ENCODE measurements at regions not wholly inside any gene's neighbourhood (a gene's known extent, or its start where the extent isn't known, plus 50 kb on each side); places are given as distances from the start of the nearest gene placed in this dataset.

DNA sequence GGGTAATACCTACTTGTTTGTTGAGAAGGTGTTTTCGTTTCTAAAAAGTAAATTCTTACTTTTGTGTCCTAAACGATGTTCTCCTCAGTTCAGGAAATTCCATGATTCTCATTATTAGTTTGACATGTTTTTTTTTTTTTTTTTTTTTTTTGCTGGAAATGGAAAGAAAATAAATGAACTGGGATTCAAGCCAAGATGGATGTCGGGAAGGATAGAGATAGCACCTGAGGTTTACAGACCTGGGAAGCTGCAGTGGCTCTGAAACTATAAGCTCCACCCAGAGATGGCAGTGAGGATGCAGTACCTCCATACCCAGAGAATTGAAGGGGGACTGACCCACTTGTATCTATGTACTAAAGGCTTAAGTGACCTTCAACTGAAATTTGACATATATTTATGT, 334.6 kb upstream of the TGFBR2 start:
- no peaks in the 10 kb centered on the region for H3K9me3 ChIP-seq (ENCODE audit: control insufficient read depth in 2 of 2, insufficient read depth in 1 of 2, low read length in 1 of 2)
- no peaks in the 10 kb centered on the region for H3K27me3 ChIP-seq (ENCODE audit: control insufficient read depth in 2 of 2, insufficient read depth in 1 of 2, low read length in 1 of 2)
- no peak overlapping the region for H3K4me3 ChIP-seq (ENCODE audit: low read length in 2 of 2)
- no peaks in the 10 kb centered on the region for H3K36me3 ChIP-seq (ENCODE audit: control insufficient read depth in 2 of 2, insufficient read depth in 2 of 2, low read length in 1 of 2)
- DNase-seq (ENCODE audit: low read depth in 6 of 9, low spot score in 9 of 9), result no peak
- no peaks in the 10 kb centered on the region for H3K4me1 ChIP-seq (ENCODE audit: control insufficient read depth in 2 of 2, insufficient read depth in 2 of 2, low read length in 2 of 2)
- H3K27ac ChIP-seq (ENCODE audit: low read depth in 1 of 2, low read length in 1 of 2), result no peak overlapping the region
- 82% methylated on average over 3 of the region's 3 CpGs for WGBS

DNA sequence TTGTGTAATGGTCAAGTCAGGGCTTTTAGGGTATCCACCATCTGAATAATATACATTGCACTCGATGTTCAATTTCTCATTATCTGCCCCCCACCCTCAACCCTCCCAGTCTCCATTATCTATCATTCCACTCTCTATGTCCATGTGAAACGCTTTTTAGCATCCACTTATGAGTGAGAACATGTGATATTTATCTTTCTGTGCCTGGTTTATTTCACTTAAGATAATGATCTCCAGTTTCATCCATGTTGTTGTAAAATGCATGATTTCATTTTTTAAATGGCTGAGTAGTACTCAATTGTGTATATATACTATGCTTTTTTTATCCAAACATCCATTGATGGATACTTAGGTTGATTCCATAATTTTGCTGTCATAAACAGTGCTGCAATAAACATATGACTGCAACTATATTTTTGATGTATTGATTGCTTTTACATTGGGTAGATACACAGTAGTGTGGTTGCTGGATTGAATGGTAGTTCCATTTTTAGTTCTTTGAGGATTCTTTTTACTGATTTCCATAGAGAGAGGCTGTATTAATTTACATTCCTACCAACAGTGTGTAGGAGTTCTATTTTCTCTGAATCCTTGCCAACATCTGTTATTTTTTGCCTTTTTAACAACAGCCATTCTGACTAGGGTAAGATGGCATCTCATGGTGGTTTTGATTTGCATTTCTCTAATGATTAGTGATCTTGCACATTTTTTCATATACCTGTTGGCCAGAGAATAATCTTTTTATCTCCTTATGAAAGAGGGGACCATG, 332.9 kb upstream of the TGFBR2 start:
- H3K4me3 ChIP-seq (ENCODE audit: low read length in 2 of 2), result no peak overlapping the region
- no peak for DNase-seq (ENCODE audit: low read depth in 6 of 9, low spot score in 9 of 9)
- no peaks in the 10 kb centered on the region for H3K4me1 ChIP-seq (ENCODE audit: control insufficient read depth in 2 of 2, insufficient read depth in 2 of 2, low read length in 2 of 2)
- H3K27me3 ChIP-seq (ENCODE audit: control insufficient read depth in 2 of 2, insufficient read depth in 1 of 2, low read length in 1 of 2), result no peaks in the 10 kb centered on the region
- peaks cover 0 to 2% of the 10 kb centered on the region in 2 donors for H3K9me3 ChIP-seq (ENCODE audit: control insufficient read depth in 2 of 2, insufficient read depth in 1 of 2, low read length in 1 of 2)
- no peaks in the 10 kb centered on the region for H3K36me3 ChIP-seq (ENCODE audit: control insufficient read depth in 2 of 2, insufficient read depth in 2 of 2, low read length in 1 of 2)
- H3K27ac ChIP-seq (ENCODE audit: low read depth in 1 of 2, low read length in 1 of 2), result no peak overlapping the region
- 97% methylated on average over 2 of the region's 2 CpGs for WGBS

DNA sequence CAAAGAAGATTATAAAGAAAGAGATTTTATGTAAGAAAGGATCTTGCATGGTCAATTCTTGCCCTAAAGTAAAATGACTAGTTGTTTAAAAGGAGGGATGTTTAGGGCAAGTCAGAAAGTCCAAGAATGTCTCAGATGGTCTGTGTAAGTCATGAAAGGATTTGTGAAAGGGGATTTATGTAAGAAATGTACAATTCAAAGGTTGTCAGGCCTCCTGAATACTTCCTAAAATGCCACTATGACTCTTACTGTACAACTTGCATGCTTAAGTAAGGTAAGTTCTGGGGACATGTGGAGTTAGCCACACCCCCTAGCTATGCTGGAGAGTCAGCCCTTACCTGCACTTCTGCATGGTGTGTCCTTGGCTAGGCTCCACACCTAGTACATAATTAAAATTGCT, 328.9 kb upstream of the TGFBR2 start:
- H3K36me3 ChIP-seq (ENCODE audit: control insufficient read depth in 2 of 2, insufficient read depth in 2 of 2, low read length in 1 of 2), result no peaks in the 10 kb centered on the region
- H3K9me3 ChIP-seq (ENCODE audit: control insufficient read depth in 2 of 2, insufficient read depth in 1 of 2, low read length in 1 of 2), result peaks cover 0 to 2% of the 10 kb centered on the region in 2 donors
- no peaks in the 10 kb centered on the region for H3K4me1 ChIP-seq (ENCODE audit: control insufficient read depth in 2 of 2, insufficient read depth in 2 of 2, low read length in 2 of 2)
- no peaks in the 10 kb centered on the region for H3K27me3 ChIP-seq (ENCODE audit: control insufficient read depth in 2 of 2, insufficient read depth in 1 of 2, low read length in 1 of 2)
- no peak overlapping the region for H3K4me3 ChIP-seq (ENCODE audit: low read length in 2 of 2)
- no peak overlapping the region for H3K27ac ChIP-seq (ENCODE audit: low read depth in 1 of 2, low read length in 1 of 2)
- DNase-seq (ENCODE audit: low read depth in 6 of 9, low spot score in 9 of 9), result no peak

DNA sequence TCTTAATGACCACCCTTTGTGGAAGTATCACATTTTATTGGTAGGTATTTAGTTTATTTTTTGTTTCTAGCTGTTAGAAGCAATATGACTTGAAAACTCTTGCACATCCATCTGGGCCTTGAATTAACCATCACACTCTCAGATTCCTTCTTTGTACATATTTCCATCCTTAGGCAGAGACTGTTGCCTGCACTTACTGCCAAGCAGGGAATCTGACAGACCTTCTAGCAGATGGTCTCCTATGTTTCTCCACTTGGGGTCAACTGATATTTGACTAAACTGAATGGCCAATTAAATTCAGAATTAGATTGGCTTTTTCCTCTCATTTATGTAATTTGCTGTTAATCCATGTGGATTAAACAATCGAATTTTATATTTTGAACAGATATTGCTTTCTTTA, 324.9 kb upstream of the TGFBR2 start:
- H3K36me3 ChIP-seq (ENCODE audit: control insufficient read depth in 2 of 2, insufficient read depth in 2 of 2, low read length in 1 of 2), result no peaks in the 10 kb centered on the region
- H3K27me3 ChIP-seq (ENCODE audit: control insufficient read depth in 2 of 2, insufficient read depth in 1 of 2, low read length in 1 of 2), result no peaks in the 10 kb centered on the region
- DNase-seq (ENCODE audit: low read depth in 6 of 9, low spot score in 9 of 9), result no peak
- no peak overlapping the region for H3K27ac ChIP-seq (ENCODE audit: low read depth in 1 of 2, low read length in 1 of 2)
- H3K4me3 ChIP-seq (ENCODE audit: low read length in 2 of 2), result no peak overlapping the region
- no peaks in the 10 kb centered on the region for H3K4me1 ChIP-seq (ENCODE audit: control insufficient read depth in 2 of 2, insufficient read depth in 2 of 2, low read length in 2 of 2)
- 99% methylated on average over 1 of the region's 1 CpG for WGBS
- H3K9me3 ChIP-seq (ENCODE audit: control insufficient read depth in 2 of 2, insufficient read depth in 1 of 2, low read length in 1 of 2), result peaks cover 0 to 2% of the 10 kb centered on the region in 2 donors

DNA sequence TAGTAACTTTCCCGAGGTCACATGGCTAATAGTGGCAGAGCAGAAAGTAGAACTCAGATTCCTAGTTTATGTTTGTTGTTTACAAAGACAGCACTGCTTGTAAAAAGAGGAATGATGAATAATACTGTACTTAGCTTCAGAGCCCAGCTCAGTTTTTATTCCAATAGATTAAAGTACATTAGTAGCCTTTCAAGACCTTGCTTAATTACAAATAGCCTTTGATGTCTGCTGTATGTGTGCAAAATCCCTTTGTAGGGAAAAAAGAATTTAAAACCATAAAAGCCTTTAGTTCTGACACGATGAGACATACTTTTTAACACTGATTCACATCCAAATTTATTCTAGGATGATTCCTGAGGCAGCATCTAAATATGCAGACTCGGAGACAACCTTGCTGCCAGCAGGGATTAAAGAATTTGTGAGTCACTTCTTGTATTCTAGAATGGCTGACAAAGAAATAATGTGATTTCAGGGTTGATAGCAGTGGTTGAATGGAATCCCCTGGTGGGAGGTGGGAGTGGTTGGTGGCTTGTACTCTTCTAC, 324.2 kb upstream of the TGFBR2 start:
- no peaks in the 10 kb centered on the region for H3K36me3 ChIP-seq (ENCODE audit: control insufficient read depth in 2 of 2, insufficient read depth in 2 of 2, low read length in 1 of 2)
- no peaks in the 10 kb centered on the region for H3K4me1 ChIP-seq (ENCODE audit: control insufficient read depth in 2 of 2, insufficient read depth in 2 of 2, low read length in 2 of 2)
- no peak for DNase-seq (ENCODE audit: low read depth in 6 of 9, low spot score in 9 of 9)
- no peak overlapping the region for H3K27ac ChIP-seq (ENCODE audit: low read depth in 1 of 2, low read length in 1 of 2)
- no peaks in the 10 kb centered on the region for H3K27me3 ChIP-seq (ENCODE audit: control insufficient read depth in 2 of 2, insufficient read depth in 1 of 2, low read length in 1 of 2)
- no peak overlapping the region for H3K4me3 ChIP-seq (ENCODE audit: low read length in 2 of 2)
- H3K9me3 ChIP-seq (ENCODE audit: control insufficient read depth in 2 of 2, insufficient read depth in 1 of 2, low read length in 1 of 2), result peaks cover 0 to 2% of the 10 kb centered on the region in 2 donors
- 94% methylated on average over 3 of the region's 3 CpGs for WGBS

DNA sequence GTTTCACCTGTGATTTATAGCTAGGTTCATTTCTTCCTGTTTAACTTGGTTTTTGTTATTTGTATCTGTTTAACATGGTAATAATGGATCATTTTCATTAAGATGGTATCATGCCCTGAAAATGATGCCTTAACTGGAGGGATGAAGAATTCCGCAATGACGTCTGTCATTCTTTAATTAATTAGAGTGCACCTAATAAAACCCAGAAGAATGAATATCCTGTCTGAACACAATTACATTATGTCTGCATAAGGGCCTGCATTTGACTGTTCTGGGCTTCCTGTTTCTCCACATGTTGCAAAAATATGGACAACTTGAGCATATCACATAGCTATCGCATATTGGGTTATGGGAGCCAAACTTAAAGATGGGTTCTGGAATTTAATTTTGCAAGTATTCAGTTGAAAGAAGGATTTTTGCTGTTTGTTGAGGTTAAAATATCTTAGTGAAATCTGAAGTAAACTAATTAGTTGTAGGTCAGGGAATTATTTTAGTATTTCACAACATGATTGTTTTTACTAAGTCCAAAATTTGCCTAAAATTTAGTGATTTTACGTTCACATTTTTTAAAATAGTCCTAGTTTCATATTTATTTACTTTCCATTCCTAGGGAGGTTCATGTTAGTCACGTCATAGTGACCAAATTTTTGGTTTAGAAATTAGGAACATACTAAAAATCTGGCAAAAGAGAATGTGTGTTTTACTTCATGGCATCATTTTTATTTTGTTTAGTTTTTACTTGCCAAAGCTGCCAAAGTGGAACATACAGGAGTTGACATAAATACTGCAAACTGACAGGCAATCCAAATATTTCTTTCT, 321.0 kb upstream of the TGFBR2 start:
- H3K27me3 ChIP-seq (ENCODE audit: control insufficient read depth in 2 of 2, insufficient read depth in 1 of 2, low read length in 1 of 2), result no peaks in the 10 kb centered on the region
- no peak overlapping the region for H3K27ac ChIP-seq (ENCODE audit: low read depth in 1 of 2, low read length in 1 of 2)
- H3K9me3 ChIP-seq (ENCODE audit: control insufficient read depth in 2 of 2, insufficient read depth in 1 of 2, low read length in 1 of 2), result no peaks in the 10 kb centered on the region
- no peaks in the 10 kb centered on the region for H3K36me3 ChIP-seq (ENCODE audit: control insufficient read depth in 2 of 2, insufficient read depth in 2 of 2, low read length in 1 of 2)
- no peaks in the 10 kb centered on the region for H3K4me1 ChIP-seq (ENCODE audit: control insufficient read depth in 2 of 2, insufficient read depth in 2 of 2, low read length in 2 of 2)
- WGBS, result 96% methylated on average over 5 of the region's 5 CpGs
- H3K4me3 ChIP-seq (ENCODE audit: low read length in 2 of 2), result no peak overlapping the region
- no peak for DNase-seq (ENCODE audit: low read depth in 6 of 9, low spot score in 9 of 9)

DNA sequence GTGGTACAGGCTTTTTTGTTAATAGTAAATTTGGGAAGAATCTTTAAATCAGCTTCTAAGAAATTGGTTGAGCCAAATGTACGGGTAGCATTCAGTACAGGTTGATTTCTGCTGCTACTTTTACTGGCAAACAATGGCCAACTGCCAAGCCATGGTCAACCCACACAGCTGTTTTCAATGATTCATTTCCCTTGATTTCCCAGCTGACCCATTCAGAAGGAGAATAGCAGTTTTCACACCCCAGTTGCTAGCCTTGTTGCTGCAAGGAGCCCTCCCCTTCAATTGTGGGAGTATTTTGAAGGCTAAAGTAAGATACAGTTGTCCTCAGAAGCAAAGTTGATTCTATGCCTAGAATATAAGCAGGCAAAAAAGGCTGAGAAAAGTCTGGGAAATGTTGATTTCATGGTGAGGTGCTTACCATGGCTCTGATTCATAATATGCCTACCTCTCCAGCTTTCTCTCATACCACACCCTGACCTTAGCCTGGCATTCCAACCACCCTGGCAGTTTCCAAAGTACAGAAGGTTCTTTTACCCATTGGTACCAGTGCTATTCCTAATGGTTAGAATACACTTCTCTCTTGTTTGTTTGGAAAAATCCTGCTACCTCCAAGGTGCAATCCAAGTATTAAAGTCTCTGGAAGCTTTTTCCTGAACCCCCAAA, 320.3 kb upstream of the TGFBR2 start:
- Histone ChIP-seq H3K9me3 (ENCODE audit: control insufficient read depth in 2 of 2, insufficient read depth in 1 of 2, low read length in 1 of 2) (no peaks in the 10 kb centered on the region), H3K36me3 (ENCODE audit: control insufficient read depth in 2 of 2, insufficient read depth in 2 of 2, low read length in 1 of 2) (no peaks in the 10 kb centered on the region), H3K4me1 (ENCODE audit: control insufficient read depth in 2 of 2, insufficient read depth in 2 of 2, low read length in 2 of 2) (no peaks in the 10 kb centered on the region), H3K27ac (ENCODE audit: low read depth in 1 of 2, low read length in 1 of 2) (no peak overlapping the region), H3K27me3 (ENCODE audit: control insufficient read depth in 2 of 2, insufficient read depth in 1 of 2, low read length in 1 of 2) (no peaks in the 10 kb centered on the region), H3K4me3 (ENCODE audit: low read length in 2 of 2) (no peak overlapping the region)
- no peak for DNase-seq (ENCODE audit: low read depth in 6 of 9, low spot score in 9 of 9)
- 65% methylated on average over 1 of the region's 1 CpG for WGBS

DNA sequence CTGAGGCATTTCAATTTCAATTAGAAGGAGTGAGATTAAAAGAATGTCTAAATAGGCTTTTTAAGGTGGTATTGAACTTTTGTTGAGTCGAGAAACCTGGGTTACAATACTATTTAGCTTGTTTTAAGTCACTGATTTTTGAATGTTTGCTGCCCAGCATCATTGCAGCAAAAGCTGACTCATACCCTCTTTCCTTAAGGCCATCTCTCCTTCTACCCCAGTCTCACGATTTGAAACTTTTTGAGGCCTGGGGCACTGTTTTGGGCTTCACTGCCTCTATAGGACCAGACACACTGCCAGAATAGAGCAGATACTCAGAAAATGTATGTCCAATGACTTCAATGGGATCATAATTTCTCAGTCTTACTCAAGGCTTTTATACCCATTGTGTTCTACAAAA, 319.6 kb upstream of the TGFBR2 start:
- H3K36me3 ChIP-seq (ENCODE audit: control insufficient read depth in 2 of 2, insufficient read depth in 2 of 2, low read length in 1 of 2), result no peaks in the 10 kb centered on the region
- no peaks in the 10 kb centered on the region for H3K4me1 ChIP-seq (ENCODE audit: control insufficient read depth in 2 of 2, insufficient read depth in 2 of 2, low read length in 2 of 2)
- no peak overlapping the region for H3K27ac ChIP-seq (ENCODE audit: low read depth in 1 of 2, low read length in 1 of 2)
- no peak for DNase-seq (ENCODE audit: low read depth in 6 of 9, low spot score in 9 of 9)
- no peaks in the 10 kb centered on the region for H3K9me3 ChIP-seq (ENCODE audit: control insufficient read depth in 2 of 2, insufficient read depth in 1 of 2, low read length in 1 of 2)
- no peak overlapping the region for H3K4me3 ChIP-seq (ENCODE audit: low read length in 2 of 2)
- no peaks in the 10 kb centered on the region for H3K27me3 ChIP-seq (ENCODE audit: control insufficient read depth in 2 of 2, insufficient read depth in 1 of 2, low read length in 1 of 2)
- WGBS, result 96% methylated on average over 2 of the region's 2 CpGs

DNA sequence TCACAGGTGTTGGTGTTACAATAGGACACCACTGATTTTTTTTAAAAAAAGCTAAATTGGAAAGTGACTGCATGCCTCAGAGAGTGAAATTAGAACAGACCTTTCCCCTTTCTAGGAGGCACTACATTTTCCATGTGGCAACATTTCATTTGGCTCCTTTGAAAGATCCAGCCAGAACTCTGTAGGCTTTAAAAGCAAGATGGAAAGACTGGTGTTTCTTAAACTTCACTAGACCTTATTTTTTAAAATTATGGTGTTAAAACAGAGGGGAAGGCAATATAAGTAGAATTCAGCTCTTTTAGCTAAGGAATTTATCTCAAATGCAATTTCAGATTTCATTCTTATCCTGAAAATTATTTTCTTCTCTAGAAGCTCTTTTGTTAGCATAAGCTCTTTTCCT, 317.6 kb upstream of the TGFBR2 start:
- H3K36me3 ChIP-seq (ENCODE audit: control insufficient read depth in 2 of 2, insufficient read depth in 2 of 2, low read length in 1 of 2), result no peaks in the 10 kb centered on the region
- no peak overlapping the region for H3K4me3 ChIP-seq (ENCODE audit: low read length in 2 of 2)
- H3K27ac ChIP-seq (ENCODE audit: low read depth in 1 of 2, low read length in 1 of 2), result no peak overlapping the region
- H3K27me3 ChIP-seq (ENCODE audit: control insufficient read depth in 2 of 2, insufficient read depth in 1 of 2, low read length in 1 of 2), result no peaks in the 10 kb centered on the region
- DNase-seq (ENCODE audit: low read depth in 6 of 9, low spot score in 9 of 9), result no peak
- no peaks in the 10 kb centered on the region for H3K9me3 ChIP-seq (ENCODE audit: control insufficient read depth in 2 of 2, insufficient read depth in 1 of 2, low read length in 1 of 2)
- H3K4me1 ChIP-seq (ENCODE audit: control insufficient read depth in 2 of 2, insufficient read depth in 2 of 2, low read length in 2 of 2), result no peaks in the 10 kb centered on the region

All from thymus (tissue), 11 donors.